HK-2 (cell line): ENCODE measurements at regions not wholly inside any gene's neighbourhood (a gene's known extent, or its start where the extent isn't known, plus 50 kb on each side); places are given as distances from the start of the nearest gene placed in this dataset.
"Not testable (repeated sequence)": the region's sequence is repeated elsewhere in the genome, so short reads cannot be mapped to it uniquely, and the experiment has no call there.

Experiments
- DNase-seq: peaks from one replicate; pipeline ENCODE4 v3.0.0-alpha.2; 2018; ENCODE audit not compliant: unreplicated experiment

GRCh38 chr5:34329201-34329600 lies 286.2 kb upstream of the C1QTNF3 start:
- DNase-seq = not testable (repeated sequence)

- DNase-seq = not testable (repeated sequence)
Measured at GRCh38 chr5:34329611-34330108, 286.6 kb upstream of the C1QTNF3 start.

GRCh38 chr5:34331928-34332454 lies 289.0 kb upstream of the C1QTNF3 start:
- not testable (repeated sequence) for DNase-seq

- not testable (repeated sequence) for DNase-seq
Measured at GRCh38 chr5:34339408-34340001, 296.5 kb upstream of the C1QTNF3 start.

GRCh38 chr5:34354440-34354839 lies 301.7 kb upstream of the RAI14 start:
- not testable (repeated sequence) for DNase-seq

- not testable (repeated sequence) for DNase-seq
Measured at GRCh38 chr5:34371417-34371816, 284.7 kb upstream of the RAI14 start.

GRCh38 chr5:34371817-34372216 lies 284.3 kb upstream of the RAI14 start:
- not testable (repeated sequence) for DNase-seq

- not testable (repeated sequence) for DNase-seq
Measured at GRCh38 chr5:34372739-34373138, 283.4 kb upstream of the RAI14 start.

- not testable (repeated sequence) for DNase-seq
Measured at GRCh38 chr5:34377651-34378050, 278.5 kb upstream of the RAI14 start.

- DNase-seq = not testable (repeated sequence)
Measured at GRCh38 chr5:34378498-34378897, 277.6 kb upstream of the RAI14 start.

- DNase-seq = not testable (repeated sequence)
Measured at GRCh38 chr5:34388754-34389153, 267.4 kb upstream of the RAI14 start.

- DNase-seq = no peak
Measured at GRCh38 chr5:34409373-34409772, 246.8 kb upstream of the RAI14 start.

- DNase-seq = no peak
Measured at GRCh38 chr5:34410411-34411139, 245.6 kb upstream of the RAI14 start.

GRCh38 chr5:34411470-34412346 lies 244.4 kb upstream of the RAI14 start:
- no peak for DNase-seq

- DNase-seq = no peak
Measured at GRCh38 chr5:34412736-34413135, 243.4 kb upstream of the RAI14 start.

GRCh38 chr5:34415559-34416198 lies 240.4 kb upstream of the RAI14 start:
- DNase-seq = no peak

GRCh38 chr5:34416501-34417008 lies 239.6 kb upstream of the RAI14 start:
- DNase-seq = no peak

GRCh38 chr5:34420191-34420590 lies 235.9 kb upstream of the RAI14 start:
- DNase-seq = not testable (repeated sequence)

GRCh38 chr5:34436761-34437501 lies 219.2 kb upstream of the RAI14 start:
- DNase-seq = no peak

GRCh38 chr5:34439601-34440000 lies 216.5 kb upstream of the RAI14 start:
- no peak for DNase-seq
